Bronchial epithelial cell (primary cell): ENCODE measurements at regions not wholly inside any gene's neighbourhood (a gene's known extent, or its start where the extent isn't known, plus 50 kb on each side); places are given as distances from the start of the nearest gene placed in this dataset.

Experiments
- DNase-seq: peaks from one replicate; pipeline ENCODE4 v3.0.0-alpha.2; 2010; ENCODE audit warnings: low read depth
- FAIRE-seq: peaks from 2 replicates; lab custom pipeline; 2011; peaks lifted over from hg19 to GRCh38; lab: Jason Lieb, UNC
- H3K27me3 ChIP-seq: 2 replicates; pipeline ENCODE4 v1.5.1; 2011; ENCODE audit warnings: low read length; ENCODE audit not compliant: control insufficient read depth, insufficient read depth
- H3K36me3 ChIP-seq: 2 replicates; pipeline ENCODE4 v1.5.1; 2011; ENCODE audit warnings: low read length; ENCODE audit not compliant: control insufficient read depth, insufficient read depth
- H3K4me3 ChIP-seq: 2 replicates; pipeline ENCODE4 v1.5.1; 2011; ENCODE audit warnings: mild to moderate bottlenecking, low read depth, low read length, control low read depth
- CTCF ChIP-seq: IDR thresholded peaks from 2 replicates; pipeline ENCODE4 v1.5.1; 2011; ENCODE audit warnings: mild to moderate bottlenecking, moderate library complexity, low read length, control low read depth, inconsistent platforms; ENCODE audit not compliant: insufficient read depth, severe bottlenecking

- no peak overlapping the region for H3K4me3 ChIP-seq
- no peak for TF ChIP-seq CTCF
- DNase-seq: no peak
- no peaks in the 10 kb centered on the region for H3K27me3 ChIP-seq
- FAIRE-seq: no peak
- no peaks in the 10 kb centered on the region for H3K36me3 ChIP-seq
Measured at GRCh38 chr1:58064166-58064565, 482.4 kb downstream of the OMA1 start.

GRCh38 chr1:58063095-58063494 lies 483.4 kb downstream of the OMA1 start:
- DNase-seq (peak; percentile 73), FAIRE-seq (no peak)
- Histone ChIP-seq H3K27me3 (no peaks in the 10 kb centered on the region), H3K4me3 (no peak overlapping the region), H3K36me3 (no peaks in the 10 kb centered on the region)
- no peak for TF ChIP-seq CTCF

GRCh38 chr1:58062635-58063034 lies 483.9 kb downstream of the OMA1 start:
- no peak for TF ChIP-seq CTCF
- Histone ChIP-seq H3K4me3 (no peak overlapping the region), H3K27me3 (no peaks in the 10 kb centered on the region), H3K36me3 (no peaks in the 10 kb centered on the region)
- peak; percentile 55 for FAIRE-seq
- DNase-seq: peak; percentile 86

GRCh38 chr1:58060559-58061170 lies 485.9 kb downstream of the OMA1 start:
- Histone ChIP-seq H3K27me3 (no peaks in the 10 kb centered on the region), H3K36me3 (no peaks in the 10 kb centered on the region), H3K4me3 (no peak overlapping the region)
- FAIRE-seq (no peak), DNase-seq (no peak)
- no peak for TF ChIP-seq CTCF

- H3K27me3 ChIP-seq: no peaks in the 10 kb centered on the region
- DNase-seq: no peak
- H3K36me3 ChIP-seq: no peaks in the 10 kb centered on the region
- FAIRE-seq: no peak
- no peak overlapping the region for H3K4me3 ChIP-seq
- no peak for TF ChIP-seq CTCF
Measured at GRCh38 chr1:58059789-58060188, 486.7 kb downstream of the OMA1 start.

GRCh38 chr1:58058323-58058722 lies 488.2 kb downstream of the OMA1 start:
- H3K36me3 ChIP-seq: no peaks in the 10 kb centered on the region
- FAIRE-seq (no peak), DNase-seq (no peak)
- no peaks in the 10 kb centered on the region for H3K27me3 ChIP-seq
- H3K4me3 ChIP-seq: no peak overlapping the region
- TF ChIP-seq CTCF: no peak
